ENCODE measurements at regions not wholly inside any gene's neighbourhood (a gene's known extent, or its start where the extent isn't known, plus 50 kb on each side); places are given as distances from the start of the nearest gene placed in this dataset.

- Histone ChIP-seq H3K36me3 (ENCODE audit: control insufficient read depth, insufficient read depth, low read length) (no peaks in the 10 kb centered on the region), H3K4me3 (no peak overlapping the region), H3K79me2 (ENCODE audit: control insufficient read depth, insufficient read depth, low read length) (no peaks in the 10 kb centered on the region), H3K4me2 (ENCODE audit: insufficient read depth, low read length) (no peak overlapping the region), H4K20me1 (replicated peaks; ENCODE audit: control insufficient read depth, insufficient read depth, low read length) (no peaks in the 10 kb centered on the region), H3K9ac (ENCODE audit: insufficient read depth in 1 of 2, low read depth in 2 of 2, low read length in 2 of 2) (no peak overlapping the region), H3K4me1 (replicated peaks in 1 of 2; ENCODE audit: control insufficient read depth in 2 of 2, insufficient read depth in 2 of 2, low read length in 2 of 2) (no peaks in the 10 kb centered on the region), H3K27ac (ENCODE audit: extremely low read depth, low read depth, low read length) (no peak overlapping the region), H3K9me3 (replicated peaks; ENCODE audit: control insufficient read depth, insufficient read depth, low read depth, low read length) (no peaks in the 10 kb centered on the region), H3K27me3 (ENCODE audit: control insufficient read depth in 2 of 2, insufficient read depth in 2 of 2, low read length in 2 of 2) (peaks cover 2 to 13% of the 10 kb centered on the region in 2 experiments; a peak in 4 of 5 replicates), H2AFZ (ENCODE audit: low read depth, low read length) (no peak overlapping the region), H3K9me1 (ENCODE audit: control insufficient read depth, insufficient read depth, low read length) (no peaks in the 10 kb centered on the region)
- POLR2A ChIA-PET, result interaction anchor here (1.1 kb wide), 2 partner anchors 12 to 17 kb away, joined by 3 read pairs; no protein-coding TSS in a partner anchor
- WGBS (ENCODE audit: insufficient coverage, low coverage, missing lambda C conversion rate), result 1% methylated on average over 5 of the region's 5 CpGs
- ATAC-seq (no peak), DNase-seq (ENCODE audit: extremely low read depth in 1 of 4, low spot score in 3 of 4) (no peak), FAIRE-seq (no peak)
- intact Hi-C loops (cut with micrococcal nuclease) (loop anchor here (10.0 kb wide), 1 partner anchor 118 kb away; the partner anchor contains the start of gene CCR1), in situ Hi-C loops (cut with MboI) (loop anchor here (10.0 kb wide), 1 partner anchor 1052 kb away; no protein-coding TSS in a partner anchor)
- TF ChIP-seq ZSCAN29 (IDR thresholded peaks at IDR 0.05) (no peak), ZNF431 (CRISPR knock-in tag; IDR thresholded peaks at IDR 0.05) (no peak), ZBTB33 (CRISPR knock-in tag; IDR thresholded peaks at IDR 0.05) (no peak), HDAC8 (tag; IDR thresholded peaks at IDR 0.05) (no peak), SLC30A9 (CRISPR knock-in tag; IDR thresholded peaks at IDR 0.05) (no peak)
- TF ChIP-seq, protein P1, sequence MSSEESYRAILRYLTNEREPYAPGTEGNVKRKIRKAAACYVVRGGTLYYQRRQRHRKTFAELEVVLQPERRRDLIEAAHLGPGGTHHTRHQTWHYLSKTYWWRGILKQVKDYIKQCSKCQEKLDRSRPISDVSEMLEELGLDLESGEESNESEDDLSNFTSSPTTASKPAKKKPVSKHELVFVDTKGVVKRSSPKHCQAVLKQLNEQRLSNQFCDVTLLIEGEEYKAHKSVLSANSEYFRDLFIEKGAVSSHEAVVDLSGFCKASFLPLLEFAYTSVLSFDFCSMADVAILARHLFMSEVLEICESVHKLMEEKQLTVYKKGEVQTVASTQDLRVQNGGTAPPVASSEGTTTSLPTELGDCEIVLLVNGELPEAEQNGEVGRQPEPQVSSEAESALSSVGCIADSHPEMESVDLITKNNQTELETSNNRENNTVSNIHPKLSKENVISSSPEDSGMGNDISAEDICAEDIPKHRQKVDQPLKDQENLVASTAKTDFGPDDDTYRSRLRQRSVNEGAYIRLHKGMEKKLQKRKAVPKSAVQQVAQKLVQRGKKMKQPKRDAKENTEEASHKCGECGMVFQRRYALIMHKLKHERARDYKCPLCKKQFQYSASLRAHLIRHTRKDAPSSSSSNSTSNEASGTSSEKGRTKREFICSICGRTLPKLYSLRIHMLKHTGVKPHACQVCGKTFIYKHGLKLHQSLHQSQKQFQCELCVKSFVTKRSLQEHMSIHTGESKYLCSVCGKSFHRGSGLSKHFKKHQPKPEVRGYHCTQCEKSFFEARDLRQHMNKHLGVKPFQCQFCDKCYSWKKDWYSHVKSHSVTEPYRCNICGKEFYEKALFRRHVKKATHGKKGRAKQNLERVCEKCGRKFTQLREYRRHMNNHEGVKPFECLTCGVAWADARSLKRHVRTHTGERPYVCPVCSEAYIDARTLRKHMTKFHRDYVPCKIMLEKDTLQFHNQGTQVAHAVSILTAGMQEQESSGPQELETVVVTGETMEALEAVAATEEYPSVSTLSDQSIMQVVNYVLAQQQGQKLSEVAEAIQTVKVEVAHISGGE (CRISPR knock-in tag; IDR thresholded peaks at IDR 0.05), result no peak
- TF ChIP-seq, protein P2, sequence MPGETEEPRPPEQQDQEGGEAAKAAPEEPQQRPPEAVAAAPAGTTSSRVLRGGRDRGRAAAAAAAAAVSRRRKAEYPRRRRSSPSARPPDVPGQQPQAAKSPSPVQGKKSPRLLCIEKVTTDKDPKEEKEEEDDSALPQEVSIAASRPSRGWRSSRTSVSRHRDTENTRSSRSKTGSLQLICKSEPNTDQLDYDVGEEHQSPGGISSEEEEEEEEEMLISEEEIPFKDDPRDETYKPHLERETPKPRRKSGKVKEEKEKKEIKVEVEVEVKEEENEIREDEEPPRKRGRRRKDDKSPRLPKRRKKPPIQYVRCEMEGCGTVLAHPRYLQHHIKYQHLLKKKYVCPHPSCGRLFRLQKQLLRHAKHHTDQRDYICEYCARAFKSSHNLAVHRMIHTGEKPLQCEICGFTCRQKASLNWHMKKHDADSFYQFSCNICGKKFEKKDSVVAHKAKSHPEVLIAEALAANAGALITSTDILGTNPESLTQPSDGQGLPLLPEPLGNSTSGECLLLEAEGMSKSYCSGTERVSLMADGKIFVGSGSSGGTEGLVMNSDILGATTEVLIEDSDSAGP (CRISPR knock-in tag; IDR thresholded peaks at IDR 0.05), result no peak
- BruUV-seq (replicated peaks), result no TSS peak
- CTCF ChIA-PET (ENCODE audit: low intra/inter-chr PET ratio), result no interaction called here
These were observed 59.7 kb upstream of the XCR1 start for GRCh38 chr3:46086986-46087385.
